NCI-H1417 (cell line): ENCODE measurements at regions not wholly inside any gene's neighbourhood (a gene's known extent, or its start where the extent isn't known, plus 50 kb on each side); places are given as distances from the start of the nearest gene placed in this dataset.
"Not testable (repeated sequence)": the region's sequence is repeated elsewhere in the genome, so short reads cannot be mapped to it uniquely, and the experiment has no call there.

Source experiments
- DNase-seq, 3 experiments: peaks; one replicate each; lab custom pipeline; 2025; lab: John Stamatoyannopoulos, UW

DNA sequence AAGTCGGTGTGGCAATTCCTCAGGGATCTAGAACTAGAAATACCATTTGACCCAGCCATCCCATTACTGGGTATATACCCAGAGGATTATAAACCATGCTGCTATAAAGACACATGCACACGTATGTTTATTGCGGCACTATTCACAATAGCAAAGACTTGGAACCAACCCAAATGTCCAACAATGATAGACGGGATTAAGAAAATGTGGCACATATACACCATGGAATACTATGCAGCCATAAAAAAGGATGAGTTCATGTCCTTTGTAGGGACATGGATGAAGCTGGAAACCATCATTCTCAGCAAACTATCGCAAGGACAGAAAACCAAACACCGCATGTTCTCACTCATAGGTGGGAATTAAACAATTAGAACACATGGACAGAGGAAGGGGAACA lies 80.6 kb upstream of the ST3GAL5 start:
- not testable (repeated sequence) for DNase-seq

DNA sequence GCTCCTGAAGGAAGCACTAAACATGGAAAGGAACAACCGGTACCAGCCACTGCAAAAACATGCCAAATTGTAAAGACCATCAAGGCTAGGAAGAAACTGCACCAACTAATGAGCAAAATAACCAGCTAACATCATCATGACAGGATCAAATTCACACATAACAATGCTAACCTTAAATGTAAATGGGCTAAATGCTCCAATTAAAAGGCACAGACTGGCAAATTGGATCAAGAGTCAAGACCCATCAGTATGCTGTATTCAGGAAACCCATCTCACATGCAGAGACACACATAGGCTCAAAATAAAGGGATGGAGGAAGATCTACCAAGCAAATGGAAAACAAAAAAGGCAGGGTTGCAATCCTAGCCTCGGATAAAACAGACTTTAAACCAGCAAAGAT lies 77.0 kb upstream of the ST3GAL5 start:
- DNase-seq, result not testable (repeated sequence)

DNA sequence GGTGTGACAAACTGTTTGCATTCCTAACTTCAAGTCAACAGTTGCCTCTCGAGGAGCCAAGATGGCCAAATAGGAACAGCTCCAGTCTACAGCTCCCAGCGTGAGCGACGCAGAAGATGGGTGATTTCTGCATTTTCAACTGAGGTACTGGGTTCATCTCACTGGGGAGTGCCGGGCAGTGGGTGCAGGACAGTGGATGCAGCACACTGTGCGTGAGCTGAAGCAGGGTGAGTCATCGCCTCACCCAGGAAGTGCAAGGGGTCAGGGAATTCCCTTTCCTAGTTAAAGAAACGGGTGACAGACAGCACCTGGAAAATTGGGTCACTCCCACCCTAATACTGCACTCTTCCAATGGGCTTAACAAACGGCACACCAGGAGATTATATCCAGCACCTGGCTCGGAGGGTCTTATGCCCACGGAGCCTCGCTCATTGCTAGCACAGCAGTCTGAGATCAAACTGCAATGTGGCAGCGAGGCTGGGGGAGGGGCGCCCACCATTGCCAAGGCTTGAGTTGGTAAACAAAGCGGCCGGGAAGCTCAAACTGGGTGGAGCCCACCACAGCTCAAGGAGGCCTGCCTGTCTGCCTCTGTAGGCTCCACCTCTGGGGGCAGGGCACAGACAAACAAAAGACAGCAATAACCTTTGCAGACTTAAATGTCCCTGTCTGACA lies 75.1 kb upstream of the ST3GAL5 start:
- not testable (repeated sequence) for DNase-seq

DNA sequence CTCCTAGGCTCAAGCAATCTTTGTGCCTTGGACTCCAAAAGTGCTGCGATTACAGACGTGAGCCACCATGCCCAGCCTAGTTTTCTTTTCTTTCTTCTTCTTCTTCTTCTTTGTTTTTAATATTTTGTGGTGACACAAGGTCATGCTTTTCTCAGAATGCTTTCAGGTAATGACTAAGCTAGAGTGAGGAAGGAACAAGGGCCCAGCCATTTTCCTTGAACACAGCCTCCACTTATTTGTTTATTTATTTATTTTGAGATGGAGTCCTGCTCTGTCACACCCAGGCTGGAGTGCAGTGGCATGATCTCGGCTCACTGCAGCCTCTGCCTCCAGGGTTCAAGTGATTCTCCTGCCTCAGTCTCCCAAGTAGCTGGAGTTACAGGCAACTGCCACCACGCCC lies 74.3 kb upstream of the ST3GAL5 start:
- no peak for DNase-seq

DNA sequence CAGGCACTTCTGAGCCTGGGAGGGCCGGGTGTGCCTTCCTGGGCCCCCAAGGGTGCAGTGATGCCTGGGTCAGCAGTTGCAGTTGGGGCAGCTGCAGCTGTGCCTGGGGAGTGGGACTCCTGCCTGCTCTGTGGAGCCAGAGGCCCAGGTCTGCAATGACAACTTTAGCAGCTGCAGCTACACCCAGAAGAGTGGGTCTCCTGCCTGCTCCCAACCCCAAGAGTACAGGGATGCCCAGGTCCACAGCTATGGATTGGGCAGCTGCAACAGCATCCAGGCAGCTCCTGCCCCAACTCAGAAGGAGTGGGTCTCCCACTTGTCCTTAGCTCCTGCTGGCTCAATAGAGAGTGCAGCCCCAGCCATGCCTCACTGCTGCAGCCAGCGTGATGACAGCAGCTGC lies 73.0 kb upstream of the ST3GAL5 start:
- DNase-seq, result no peak

DNA sequence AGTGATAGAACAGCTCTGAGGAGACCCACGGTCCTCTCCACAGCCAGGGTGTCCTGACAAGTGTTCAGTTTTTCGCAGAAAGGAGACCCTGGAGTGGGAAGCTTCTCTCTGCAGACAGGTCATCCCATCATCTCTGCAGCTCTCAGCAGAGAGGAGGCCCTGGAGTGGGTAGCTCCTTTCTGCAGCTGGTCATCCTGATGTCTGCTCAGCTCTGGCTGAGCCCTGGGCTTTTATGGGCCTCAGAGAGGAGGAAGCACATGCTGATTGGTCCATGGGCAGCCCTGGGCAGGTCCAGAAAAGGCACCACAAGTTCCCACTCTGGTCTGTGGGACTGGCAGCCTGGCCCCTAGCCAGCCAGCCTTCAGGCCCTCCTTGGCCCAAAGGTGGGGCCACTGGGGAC lies 72.3 kb upstream of the ST3GAL5 start:
- no peak for DNase-seq

DNA sequence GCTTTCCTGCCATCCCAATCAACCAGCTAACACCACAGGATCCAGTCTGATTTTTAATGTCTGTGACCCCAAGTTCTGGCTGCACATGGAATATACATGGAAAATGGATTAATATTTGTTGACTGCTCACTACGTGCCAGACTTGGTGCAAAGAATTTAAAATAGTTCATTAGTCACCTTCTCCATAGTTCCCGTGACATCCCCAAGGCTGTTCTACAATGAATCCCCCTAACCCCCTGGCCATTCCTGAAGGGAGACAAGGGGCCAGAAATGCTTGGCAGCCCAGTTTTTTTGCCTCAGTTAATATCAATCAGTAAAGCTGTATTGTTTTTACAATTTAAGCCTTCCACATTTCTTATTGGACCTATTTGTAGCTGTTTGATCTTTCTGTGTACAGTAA lies 71.0 kb upstream of the ST3GAL5 start:
- DNase-seq, result no peak

DNA sequence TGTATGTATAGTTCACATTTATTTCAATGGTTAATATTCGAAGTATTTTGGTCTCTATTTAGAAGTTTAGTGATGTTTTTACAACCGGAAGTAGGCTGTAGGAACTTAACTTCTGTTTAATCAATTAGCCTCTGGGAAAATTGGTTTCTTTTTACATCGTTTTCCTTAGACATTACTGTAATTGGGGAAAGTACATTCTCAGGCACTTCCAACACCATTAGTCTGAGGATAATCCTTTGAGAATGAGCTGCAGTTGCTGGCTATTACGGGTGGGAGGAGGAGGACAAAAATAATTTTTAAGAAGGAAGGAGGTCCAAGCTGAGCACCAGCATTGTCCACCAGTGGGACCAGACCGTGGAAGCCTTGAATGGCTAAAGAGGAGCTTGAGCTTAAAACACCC lies 70.4 kb upstream of the ST3GAL5 start:
- DNase-seq, result no peak

DNA sequence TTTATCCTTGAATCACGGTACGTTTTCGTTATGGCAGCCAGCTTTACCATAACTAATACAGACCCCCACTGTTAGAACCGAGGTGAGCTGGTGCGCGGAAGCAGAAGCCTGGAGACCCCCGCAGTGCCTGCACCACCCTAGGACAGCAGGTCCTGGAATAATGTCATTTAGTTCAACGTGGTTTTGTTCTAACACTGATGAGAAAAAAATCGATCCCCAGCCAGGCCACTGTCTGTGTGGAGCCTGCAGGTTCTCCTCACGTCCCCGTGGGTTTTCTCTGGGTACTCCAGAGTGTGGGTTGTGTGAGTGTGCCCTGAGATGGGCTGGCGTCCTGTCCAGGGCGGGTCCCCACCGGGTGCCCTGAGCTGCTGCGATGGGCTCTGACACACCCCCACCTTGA lies 69.9 kb upstream of the ST3GAL5 start:
- no peak for DNase-seq

DNA sequence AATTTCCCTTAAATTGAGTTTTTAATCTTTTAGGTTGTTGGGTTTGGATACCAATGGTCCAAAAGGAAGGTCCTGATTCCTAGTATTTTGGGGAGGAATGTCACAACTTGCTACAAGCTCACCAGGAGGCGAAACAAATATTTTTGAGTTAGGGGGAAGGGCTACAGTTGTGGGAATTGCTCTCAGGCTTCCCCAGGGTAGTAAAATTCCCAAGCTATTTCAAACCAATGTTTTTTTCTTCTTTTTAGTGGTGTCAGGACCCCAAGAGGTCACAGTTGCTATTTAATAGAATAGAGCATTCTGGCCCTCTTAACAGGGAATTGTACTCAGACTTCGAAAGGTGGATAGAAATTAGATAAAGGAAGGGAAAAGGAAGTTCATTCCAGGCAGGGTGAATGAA lies 68.5 kb upstream of the ST3GAL5 start:
- no peak for DNase-seq

DNA sequence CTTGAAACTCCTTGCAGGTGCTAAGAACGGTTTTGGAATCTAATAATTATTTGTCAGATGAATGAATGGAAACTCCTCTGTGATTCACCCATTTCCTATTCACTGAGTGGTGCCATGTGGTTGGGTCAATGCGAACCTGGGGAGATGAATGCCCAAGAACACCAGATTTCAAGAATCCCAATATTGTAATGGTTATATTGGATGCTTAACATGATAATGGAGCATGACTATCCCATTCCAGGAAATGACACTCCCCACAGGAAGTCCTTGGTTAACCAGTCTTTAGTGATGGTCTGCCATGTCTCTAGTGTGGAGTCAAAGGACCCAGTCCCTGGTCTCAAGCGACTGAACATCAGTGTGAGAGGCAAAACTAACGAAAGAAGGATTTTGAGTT lies 67.9 kb upstream of the ST3GAL5 start:
- no peak for DNase-seq

DNA sequence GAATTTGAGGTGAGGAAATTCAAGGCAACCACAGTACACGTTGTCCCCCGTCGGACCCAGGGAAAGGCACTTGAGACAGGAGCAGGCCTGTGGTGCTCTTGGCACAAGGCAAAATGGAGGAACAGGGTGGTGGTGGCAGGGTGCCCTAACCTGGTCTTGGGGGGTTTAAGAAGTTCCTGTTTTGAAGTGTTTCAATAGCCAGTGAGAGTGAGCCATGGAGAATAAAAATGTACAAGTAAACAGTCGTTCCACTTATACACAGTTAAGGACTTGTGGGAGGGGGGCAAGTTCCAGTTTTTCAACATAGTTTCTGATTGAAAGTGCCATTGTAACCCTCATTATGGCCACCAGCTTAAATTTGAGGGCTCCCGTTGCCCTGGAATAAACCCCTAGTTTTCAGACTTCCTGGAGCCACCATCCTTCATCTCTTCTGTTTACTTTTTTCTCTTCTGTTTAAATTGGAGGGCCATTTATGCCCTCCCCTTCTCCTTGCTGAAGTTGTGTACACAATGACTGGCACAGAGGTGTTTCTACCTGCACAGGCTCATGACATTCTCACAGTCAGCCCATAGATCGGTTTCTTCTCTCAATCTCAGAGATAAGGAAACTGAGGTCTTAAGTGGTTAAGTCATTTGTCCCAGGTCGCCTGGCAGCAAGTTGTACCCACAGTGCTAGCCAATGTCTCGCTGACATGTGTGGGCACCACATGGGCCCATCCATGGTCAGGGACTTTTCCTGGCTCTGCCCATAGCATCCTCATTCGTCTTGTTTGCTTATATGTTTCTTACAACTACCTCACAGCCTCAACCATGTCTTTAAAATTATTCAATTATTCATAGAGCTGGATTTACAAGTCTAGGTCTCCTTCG lies 66.0 kb upstream of the ST3GAL5 start:
- DNase-seq, result peak; percentile 21 to 57 (median 49)

DNA sequence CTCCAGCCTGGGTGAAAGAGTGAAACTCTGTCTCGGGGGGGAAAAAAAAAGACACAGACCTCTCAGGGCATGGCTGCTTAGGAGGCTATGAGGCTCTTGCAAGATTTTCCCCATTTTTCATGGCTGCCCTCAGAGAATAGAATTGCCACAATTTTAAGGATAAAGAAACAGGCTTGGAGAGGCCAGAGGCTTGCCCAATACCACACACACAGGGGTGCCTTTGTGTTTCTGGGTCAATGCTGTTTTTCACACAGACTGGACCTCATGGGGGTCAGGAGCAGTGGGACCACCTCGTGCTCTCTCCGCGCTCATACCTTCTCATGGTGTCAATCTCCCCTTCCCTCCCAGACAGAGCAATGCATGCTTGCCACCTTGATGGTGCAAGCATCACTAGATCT lies 65.4 kb upstream of the ST3GAL5 start:
- DNase-seq, result no peak

DNA sequence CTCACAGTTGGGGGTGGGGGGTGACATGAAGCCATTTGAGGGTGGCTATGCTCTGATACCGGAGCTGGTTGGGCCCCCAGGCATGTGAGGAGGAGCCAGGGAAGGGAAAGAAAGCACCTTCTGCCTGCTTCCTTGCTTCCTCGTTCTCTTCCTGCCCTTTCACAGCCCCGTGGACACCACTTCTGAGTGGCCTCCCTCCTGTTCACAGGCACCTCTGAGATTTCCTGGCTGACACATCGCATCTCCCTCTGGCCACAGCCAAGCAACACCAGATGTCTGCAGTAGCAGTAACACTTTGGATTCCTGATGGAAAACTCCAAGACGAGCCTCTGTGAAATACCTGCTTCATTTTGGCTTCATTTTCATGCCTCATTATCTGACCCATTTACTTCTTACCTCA lies 64.7 kb upstream of the ST3GAL5 start:
- no peak for DNase-seq

DNA sequence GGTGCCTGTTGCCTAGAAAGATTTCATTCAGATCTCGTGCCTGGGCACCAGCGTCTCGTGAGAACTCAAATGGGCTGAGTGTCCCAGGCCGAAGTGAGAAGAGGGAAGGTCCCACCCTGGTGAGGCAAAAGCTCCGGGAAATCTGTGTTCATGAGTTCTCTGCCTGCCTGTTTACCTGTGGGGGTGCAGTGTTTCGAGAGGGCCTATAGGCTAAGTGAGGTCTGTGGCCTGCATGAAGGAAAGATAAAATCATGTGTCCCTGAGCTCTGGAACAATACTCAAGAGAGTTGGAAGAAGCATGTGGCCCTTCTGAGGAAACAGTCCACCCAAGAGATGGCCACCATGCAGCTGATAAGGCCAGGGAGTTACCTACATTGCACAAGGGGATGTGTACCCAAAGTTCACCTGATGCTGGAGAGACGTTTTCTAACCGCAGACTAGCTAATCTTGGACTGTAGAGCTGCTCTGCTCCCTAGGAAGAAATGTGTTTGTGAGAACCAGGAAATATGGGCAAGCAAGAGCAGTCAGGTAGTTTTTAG lies 63.5 kb upstream of the ST3GAL5 start:
- no peak for DNase-seq

DNA sequence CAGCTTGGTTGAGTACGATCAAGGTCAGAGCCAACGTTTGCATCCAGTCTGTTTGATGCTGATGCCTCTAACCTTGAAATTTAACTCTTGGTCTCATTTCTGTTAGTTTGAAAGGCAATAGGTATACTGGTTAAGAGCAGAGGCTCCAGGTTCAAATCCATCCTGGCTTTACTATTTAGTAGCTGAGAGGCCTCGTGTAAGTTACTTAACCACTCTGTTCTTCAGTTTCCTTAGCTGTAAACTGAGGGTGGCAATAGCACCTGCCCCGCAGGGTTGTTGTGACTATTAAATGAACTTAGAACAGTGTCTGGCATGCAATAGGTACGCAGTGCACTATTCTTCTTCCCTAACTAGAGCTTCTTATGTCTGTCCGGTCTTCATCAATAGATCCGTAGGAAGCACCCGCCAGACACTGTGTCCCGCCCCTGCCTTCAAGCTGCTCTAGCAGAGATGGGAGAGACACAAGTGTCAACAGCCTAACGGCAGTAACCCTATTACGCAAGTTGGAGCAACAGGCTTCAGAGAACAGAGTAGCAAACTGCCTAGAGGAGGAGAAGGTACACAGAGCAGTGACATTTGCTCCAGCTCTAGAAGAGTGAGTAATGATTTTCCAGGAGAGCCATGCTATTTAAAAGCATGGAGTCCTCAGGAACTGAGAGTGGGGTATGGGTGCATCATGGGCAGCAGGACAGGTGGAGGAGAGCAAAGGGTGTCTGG lies 62.7 kb upstream of the ST3GAL5 start:
- no peak for DNase-seq

DNA sequence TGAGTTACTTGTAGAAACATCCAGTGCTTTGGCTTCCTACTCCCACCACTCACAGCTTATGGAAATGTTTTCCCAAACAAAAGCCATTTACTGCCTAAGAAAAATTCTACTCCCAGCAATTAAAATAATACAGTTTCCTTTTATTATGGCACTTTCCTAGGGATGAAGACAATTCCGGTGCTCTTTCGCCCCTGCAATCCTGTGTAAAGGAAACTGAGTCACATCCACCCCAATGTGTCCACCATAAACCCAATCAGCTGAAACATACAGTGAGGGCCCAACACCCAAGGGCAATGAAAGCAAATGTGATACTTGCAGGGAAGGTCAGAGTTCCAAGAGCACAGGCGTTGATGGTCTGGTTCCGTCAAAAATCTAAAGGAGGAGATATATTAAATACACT lies 62.0 kb upstream of the ST3GAL5 start:
- DNase-seq, result no peak

DNA sequence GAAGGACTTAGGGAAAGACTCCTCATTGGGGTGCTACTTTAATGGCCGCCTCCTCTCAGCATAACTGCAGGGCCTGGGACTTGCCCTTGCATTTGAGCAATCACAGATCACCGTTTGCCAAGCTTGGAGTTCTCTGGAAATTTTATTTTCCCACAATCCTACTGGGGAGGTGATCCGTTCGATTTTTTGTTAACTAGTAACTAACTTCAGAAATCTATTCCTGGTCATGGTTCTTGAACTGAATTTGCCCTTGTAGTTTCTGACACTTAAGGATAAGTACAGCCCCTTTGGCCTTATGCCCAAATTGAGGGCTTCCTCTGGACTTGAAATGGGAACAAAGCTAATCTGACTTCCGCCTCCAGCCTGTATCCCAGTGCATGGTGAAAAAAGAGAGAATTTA lies 60.5 kb upstream of the ST3GAL5 start:
- DNase-seq, result no peak

DNA sequence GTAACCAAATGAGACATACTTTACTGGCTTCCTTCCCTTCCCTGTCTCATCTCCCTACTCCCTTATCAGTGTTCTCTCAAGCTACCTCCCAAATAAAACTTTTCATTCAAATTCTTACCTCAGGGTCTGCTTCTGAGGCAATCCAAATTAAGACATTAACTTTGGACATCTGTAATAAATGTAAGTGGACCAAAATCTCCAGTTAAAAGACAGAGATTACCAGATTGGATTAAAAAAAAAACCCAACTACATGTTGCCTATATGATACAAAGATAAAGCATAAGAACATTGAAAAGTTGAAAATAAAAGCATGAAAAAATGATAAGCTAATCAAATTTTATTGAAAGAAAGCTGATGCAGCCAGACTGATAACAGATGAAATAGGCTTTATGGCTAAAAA lies 58.8 kb upstream of the ST3GAL5 start:
- no peak for DNase-seq

DNA sequence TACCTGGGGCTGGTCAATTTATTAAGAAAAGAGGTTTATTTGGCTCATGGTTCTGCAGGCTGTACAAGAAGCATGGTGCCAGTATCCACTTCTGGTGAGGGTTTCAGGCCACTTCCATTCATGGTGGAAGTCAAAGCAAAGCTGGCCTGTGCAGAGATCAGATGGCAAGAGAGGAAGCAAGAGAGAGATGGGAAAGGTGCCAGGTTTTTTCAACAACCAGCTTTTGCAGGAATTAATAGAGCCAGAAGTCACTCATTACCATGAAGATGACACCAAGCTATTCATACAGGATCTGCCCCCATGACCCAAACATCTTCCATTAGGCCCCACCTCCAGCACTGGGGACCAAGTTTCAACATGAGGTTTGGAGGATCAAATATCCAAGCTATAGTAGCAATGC lies 56.8 kb upstream of the ST3GAL5 start:
- DNase-seq, result no peak

DNA sequence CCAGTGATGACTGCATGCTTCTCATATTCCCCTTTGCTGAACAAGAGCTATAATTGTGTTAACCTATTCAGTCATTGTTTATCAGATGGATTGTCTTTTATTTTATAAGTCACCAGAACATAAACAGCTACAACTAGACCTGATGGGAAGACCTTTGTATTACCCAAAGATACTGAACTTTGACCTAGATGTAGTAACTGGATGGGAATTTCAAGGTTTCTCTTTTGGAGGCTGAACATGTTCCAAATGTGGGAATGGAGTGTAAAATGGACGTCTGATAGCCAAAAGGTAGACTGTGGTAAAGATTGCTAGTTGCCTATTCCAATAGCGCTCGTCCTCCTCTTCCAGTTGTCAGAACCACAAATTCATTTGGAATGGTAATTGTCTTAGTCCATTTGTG lies 56.4 kb upstream of the ST3GAL5 start:
- no peak for DNase-seq

DNA sequence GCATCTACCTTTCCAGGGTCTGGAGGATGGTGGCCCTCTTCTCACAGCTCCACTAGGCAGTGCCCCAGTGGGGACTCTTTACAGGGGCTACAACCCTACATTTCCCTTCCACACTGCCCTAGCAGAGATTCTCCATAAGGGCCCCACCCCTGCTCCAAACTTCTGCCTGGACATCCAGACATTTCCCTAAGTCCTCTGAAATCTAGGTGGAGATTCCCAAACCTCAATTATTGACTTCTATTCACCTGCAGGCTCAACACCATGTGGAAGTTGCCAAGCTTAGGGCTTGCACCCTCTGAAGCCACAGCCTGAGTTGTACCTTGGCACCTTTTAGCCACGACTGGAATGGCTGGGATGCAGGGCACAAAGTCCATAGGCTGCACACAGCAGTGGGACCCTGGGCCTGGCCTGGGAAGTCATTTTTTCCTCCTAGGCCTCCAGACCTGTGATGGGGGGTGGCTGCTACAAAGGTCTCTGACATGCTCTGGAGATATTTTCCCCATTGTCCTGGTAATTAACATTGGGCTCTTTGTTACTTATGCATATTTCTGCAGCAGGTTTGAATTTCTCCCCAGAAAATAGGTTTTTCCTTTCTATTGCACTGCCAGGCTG lies 53.7 kb upstream of the ST3GAL5 start:
- no peak for DNase-seq
